SK-N-SH treated with all-trans-retinoic acid at 6 μM for 48 hours (cell line): ENCODE measurements at regions not wholly inside any gene's neighbourhood (a gene's known extent, or its start where the extent isn't known, plus 50 kb on each side); places are given as distances from the start of the nearest gene placed in this dataset.

Experiments used
- ATAC-seq: fragments of 200-7000 bp; cut with Tn5 transposase; 3 replicates; pipeline ENCODE4 v1.9.1; 2020; ENCODE audit warnings: mild to moderate bottlenecking, moderate library complexity
- ARNTL ChIP-seq: fragments of 450-650 bp; formaldehyde crosslinking; IDR thresholded peaks from 2 replicates; pipeline ENCODE4 v1.5.0; 2020; ENCODE audit warnings: low read depth, mild to moderate bottlenecking, moderate library complexity, borderline replicate concordance
- BACH2 ChIP-seq: fragments of 250-450 bp; sonication (Bioruptor Pico); IDR thresholded peaks from 2 replicates; pipeline ENCODE4 v1.9.0; 2021; ENCODE audit warnings: mild to moderate bottlenecking, borderline replicate concordance
- CSDC2 ChIP-seq: fragments of 250-450 bp; sonication (Bioruptor Pico); IDR thresholded peaks from 2 replicates; pipeline ENCODE4 v1.5.0; 2020; ENCODE audit warnings: mild to moderate bottlenecking, moderate library complexity
- GLIS3 ChIP-seq: fragments of 250-450 bp; sonication (Bioruptor Pico); IDR thresholded peaks from 2 replicates; pipeline ENCODE4 v1.5.0; 2020; ENCODE audit warnings: mild to moderate bottlenecking, moderate library complexity
- ISL1 ChIP-seq: fragments of 250-450 bp; sonication (Bioruptor Pico); IDR thresholded peaks from 2 replicates; pipeline ENCODE4 v2.1.2; 2022; ENCODE audit warnings: mild to moderate bottlenecking, moderate library complexity
- OSR1 ChIP-seq: fragments of 250-450 bp; sonication (Bioruptor Pico); IDR thresholded peaks from 2 replicates; pipeline ENCODE4 v1.8.0; 2022; ENCODE audit warnings: moderate library complexity, mild to moderate bottlenecking, inconsistent platforms
- PATZ1 ChIP-seq: fragments of 250-450 bp; sonication (Bioruptor Pico); IDR thresholded peaks from 2 replicates; pipeline ENCODE4 v1.8.0; 2020; ENCODE audit warnings: mild to moderate bottlenecking, moderate library complexity, borderline replicate concordance
- PPARA ChIP-seq: fragments of 250-450 bp; sonication (Bioruptor Pico); IDR thresholded peaks from 2 replicates; pipeline ENCODE4 v1.5.0; 2020; ENCODE audit warnings: mild to moderate bottlenecking, borderline replicate concordance
- RARB ChIP-seq: fragments of 250-450 bp; sonication (Bioruptor Pico); IDR thresholded peaks from 2 replicates; pipeline ENCODE4 v1.8.0; 2021; ENCODE audit warnings: mild to moderate bottlenecking, moderate library complexity
- SNAI2 ChIP-seq: fragments of 250-450 bp; sonication (Bioruptor Pico); IDR thresholded peaks from 2 replicates; pipeline ENCODE4 v1.5.0; 2020; ENCODE audit warnings: mild to moderate bottlenecking, moderate library complexity
- TCF4 ChIP-seq: fragments of 250-450 bp; sonication (Bioruptor Pico); IDR thresholded peaks from 2 replicates; pipeline ENCODE4 v1.8.0; 2021; ENCODE audit warnings: mild to moderate bottlenecking, moderate library complexity, borderline replicate concordance
- TOX ChIP-seq: fragments of 250-450 bp; sonication (Bioruptor Pico); IDR thresholded peaks from 2 replicates; pipeline ENCODE4 v1.8.0; 2021; ENCODE audit warnings: mild to moderate bottlenecking, moderate library complexity, borderline replicate concordance
- TSHZ2 ChIP-seq: fragments of 250-450 bp; sonication (Bioruptor Pico); IDR thresholded peaks from 2 replicates; pipeline ENCODE4 v1.5.0; 2020; ENCODE audit warnings: mild to moderate bottlenecking, moderate library complexity
- ZC3H10 ChIP-seq: fragments of 250-450 bp; sonication (Bioruptor Pico); IDR thresholded peaks from 2 replicates; pipeline ENCODE4 v1.5.1; 2021; ENCODE audit warnings: mild to moderate bottlenecking, moderate library complexity
- ZFP3 ChIP-seq: fragments of 250-450 bp; sonication (Bioruptor Pico); IDR thresholded peaks from 2 replicates; pipeline ENCODE4 v1.5.0; 2020; ENCODE audit warnings: mild to moderate bottlenecking, moderate library complexity
- ZFP30 ChIP-seq: fragments of 450-650 bp; formaldehyde crosslinking; IDR thresholded peaks from 2 replicates; pipeline ENCODE4 v1.5.0; 2022; ENCODE audit warnings: mild to moderate bottlenecking, moderate library complexity
- ZNF565 ChIP-seq: fragments of 450-650 bp; formaldehyde crosslinking; conservative IDR thresholded peaks from 2 replicates; pipeline ENCODE4 v1.5.0; 2020; ENCODE audit warnings: low read depth, mild to moderate bottlenecking, moderate library complexity
- ZNF70 ChIP-seq: fragments of 450-650 bp; formaldehyde crosslinking; IDR thresholded peaks from 2 replicates; pipeline ENCODE4 v1.5.0; 2020; ENCODE audit warnings: mild to moderate bottlenecking, moderate library complexity
- ZNF8 ChIP-seq: fragments of 450-650 bp; formaldehyde crosslinking; IDR thresholded peaks from 2 replicates; pipeline ENCODE4 v1.5.0; 2020; ENCODE audit warnings: mild to moderate bottlenecking, moderate library complexity
- TF ChIP-seq, protein P1 (sequence below): fragments of 250-450 bp; sonication (Bioruptor Pico); IDR thresholded peaks from 2 replicates; pipeline ENCODE4 v1.5.1; 2020; ENCODE audit warnings: low read depth, mild to moderate bottlenecking, moderate library complexity

DNA sequence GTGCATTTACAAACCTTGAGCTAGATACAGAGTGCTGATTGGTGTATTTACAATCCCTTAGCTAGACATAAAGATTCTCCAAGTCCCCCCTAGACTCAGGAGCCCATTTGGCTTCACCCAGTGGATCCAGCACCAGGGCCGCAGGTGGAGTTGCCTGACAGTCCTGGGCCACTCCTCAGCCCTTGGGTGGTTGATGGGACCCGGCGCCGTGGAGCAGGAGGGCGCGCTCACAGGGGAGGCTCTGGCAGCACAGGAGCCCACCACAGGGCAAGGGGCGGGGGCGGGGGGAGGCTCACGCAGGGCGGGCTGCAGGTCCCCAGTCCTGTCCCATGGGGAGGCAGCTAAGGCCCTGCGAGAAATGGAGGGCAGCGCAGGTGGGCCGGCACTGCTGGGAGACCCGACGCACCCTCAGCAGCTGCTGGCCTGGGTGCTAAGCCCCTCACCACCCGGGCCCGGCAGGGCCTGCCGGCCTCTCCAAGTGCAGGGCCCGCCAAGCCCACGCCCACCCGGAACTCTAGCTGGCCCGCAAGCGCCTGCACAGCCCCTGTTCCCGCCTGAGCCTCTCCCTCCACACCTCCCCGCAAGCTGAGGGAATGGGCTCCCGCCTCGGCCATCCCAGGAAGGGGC, 613.5 kb downstream of the TLE4 start:
- TF ChIP-seq ZNF8 (CRISPR knock-in tag) (no peak), SNAI2 (CRISPR knock-in tag) (no peak), PPARA (no peak), PATZ1 (CRISPR knock-in tag) (no peak), GLIS3 (no peak), ISL1 (no peak), CSDC2 (no peak)
- TF ChIP-seq, protein P1, sequence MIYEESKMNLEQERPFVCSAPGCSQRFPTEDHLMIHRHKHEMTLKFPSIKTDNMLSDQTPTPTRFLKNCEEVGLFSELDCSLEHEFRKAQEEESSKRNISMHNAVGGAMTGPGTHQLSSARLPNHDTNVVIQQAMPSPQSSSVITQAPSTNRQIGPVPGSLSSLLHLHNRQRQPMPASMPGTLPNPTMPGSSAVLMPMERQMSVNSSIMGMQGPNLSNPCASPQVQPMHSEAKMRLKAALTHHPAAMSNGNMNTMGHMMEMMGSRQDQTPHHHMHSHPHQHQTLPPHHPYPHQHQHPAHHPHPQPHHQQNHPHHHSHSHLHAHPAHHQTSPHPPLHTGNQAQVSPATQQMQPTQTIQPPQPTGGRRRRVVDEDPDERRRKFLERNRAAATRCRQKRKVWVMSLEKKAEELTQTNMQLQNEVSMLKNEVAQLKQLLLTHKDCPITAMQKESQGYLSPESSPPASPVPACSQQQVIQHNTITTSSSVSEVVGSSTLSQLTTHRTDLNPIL (CRISPR knock-in tag) = no peak
- ATAC-seq = no peak

- no peak for ATAC-seq
- no peak for TF ChIP-seq TSHZ2 (CRISPR knock-in tag)
- TF ChIP-seq, protein P1 (CRISPR knock-in tag) = no peak
- no peak for TF ChIP-seq TOX (CRISPR knock-in tag)
- TF ChIP-seq BACH2 (CRISPR knock-in tag) = no peak
- TF ChIP-seq ZNF8 (CRISPR knock-in tag) = no peak
- TF ChIP-seq TCF4 (CRISPR knock-in tag) = no peak
- no peak for TF ChIP-seq ZC3H10 (CRISPR knock-in tag)
- TF ChIP-seq ZFP30 (CRISPR knock-in tag) = no peak
- TF ChIP-seq SNAI2 (CRISPR knock-in tag) = no peak
- no peak for TF ChIP-seq PPARA
- TF ChIP-seq ISL1 = no peak
- no peak for TF ChIP-seq OSR1
- no peak for TF ChIP-seq ZNF565 (CRISPR knock-in tag)
- TF ChIP-seq RARB (CRISPR knock-in tag) = no peak
- TF ChIP-seq ZNF70 = no peak
- TF ChIP-seq ARNTL (CRISPR knock-in tag) = no peak
- TF ChIP-seq CSDC2 = no peak
- TF ChIP-seq ZFP3 (CRISPR knock-in tag) = no peak
These were observed 606.2 kb downstream of the TLE4 start for GRCh38 chr9:80177949-80178480.

GRCh38 chr9:80175286-80176150, 603.8 kb downstream of the TLE4 start:
- 0 out of 3 replicates have a peak, but pooled peaks have one; percentile 16 for ATAC-seq
- TF ChIP-seq TOX (CRISPR knock-in tag) (no peak), PPARA (no peak), OSR1 (no peak), RARB (CRISPR knock-in tag) (no peak)
- TF ChIP-seq, protein P1 (CRISPR knock-in tag) = no peak
